Nephron progenitor cell (in vitro differentiated cells): ENCODE measurements at regions not wholly inside any gene's neighbourhood (a gene's known extent, or its start where the extent isn't known, plus 50 kb on each side); places are given as distances from the start of the nearest gene placed in this dataset.

Experiments used
- DNase-seq: peaks from one replicate; pipeline ENCODE4 v3.0.0; 2021
- H3K27ac Mint-ChIP-seq: 2 replicates; pipeline ENCODE4 v1.8.0; 2021; ENCODE audit warnings: mild to moderate bottlenecking, moderate library complexity, mixed read lengths
- H3K27me3 Mint-ChIP-seq: 2 replicates; pipeline ENCODE4 v1.8.0; 2021; ENCODE audit warnings: mild to moderate bottlenecking, low read depth, mixed read lengths; ENCODE audit not compliant: poor library complexity
- H3K36me3 Mint-ChIP-seq: 2 replicates; pipeline ENCODE4 v1.8.0; 2021; ENCODE audit warnings: low read depth, mixed read lengths
- H3K4me1 Mint-ChIP-seq: 2 replicates; pipeline ENCODE4 v1.8.0; 2021; ENCODE audit warnings: mixed read lengths
- H3K4me3 Mint-ChIP-seq: 2 replicates; pipeline ENCODE4 v1.8.0; 2021; ENCODE audit warnings: mild to moderate bottlenecking, moderate library complexity, mixed read lengths
- H3K9me3 Mint-ChIP-seq: 2 replicates; pipeline ENCODE4 v1.8.0; 2021; ENCODE audit warnings: mild to moderate bottlenecking, moderate library complexity, mixed read lengths
- CTCF ChIP-seq: fragments of 200-600 bp; sonication (generic); IDR thresholded peaks from 2 replicates; pipeline ENCODE4 v1.5.0; 2021; ENCODE audit warnings: antibody characterized with exemption

- Mint-ChIP-seq H3K9me3 (no peaks in the 10 kb centered on the region), H3K27ac (no peak overlapping the region), H3K36me3 (no peaks in the 10 kb centered on the region), H3K4me3 (no peak overlapping the region), H3K27me3 (peaks cover 57% of the 10 kb centered on the region), H3K4me1 (peaks cover 10% of the 10 kb centered on the region)
- no peak for TF ChIP-seq CTCF
- DNase-seq, result no peak
These were observed 402.8 kb downstream of the MIAT start for GRCh38 chr22:27060190-27060589.

- peaks cover 25% of the 10 kb centered on the region for H3K4me1 Mint-ChIP-seq
These were observed 405.5 kb downstream of the MIAT start for GRCh38 chr22:27062910-27063309.

GRCh38 chr22:27063406-27063805 is 406.0 kb downstream of the MIAT start:
- Mint-ChIP-seq H3K27me3 (peaks cover 52% of the 10 kb centered on the region), H3K9me3 (no peaks in the 10 kb centered on the region), H3K36me3 (no peaks in the 10 kb centered on the region), H3K4me1 (peaks cover 25% of the 10 kb centered on the region), H3K27ac (no peak overlapping the region), H3K4me3 (no peak overlapping the region)
- TF ChIP-seq CTCF, result no peak
- no peak for DNase-seq

More at GRCh38 chr22:27062910-27063309, 405.5 kb downstream of the MIAT start:
- Mint-ChIP-seq H3K9me3 (no peaks in the 10 kb centered on the region), H3K27ac (no peak overlapping the region), H3K4me3 (no peak overlapping the region), H3K27me3 (peaks cover 50% of the 10 kb centered on the region), H3K36me3 (no peaks in the 10 kb centered on the region)
- no peak for DNase-seq
- no peak for TF ChIP-seq CTCF

GRCh38 chr22:27063841-27064240 is 406.5 kb downstream of the MIAT start:
- H3K27me3 Mint-ChIP-seq, result peaks cover 55% of the 10 kb centered on the region
- H3K9me3 Mint-ChIP-seq, result no peaks in the 10 kb centered on the region
- DNase-seq, result no peak
- no peak for TF ChIP-seq CTCF
- H3K27ac Mint-ChIP-seq, result no peak overlapping the region
- no peaks in the 10 kb centered on the region for H3K36me3 Mint-ChIP-seq
- peaks cover 25% of the 10 kb centered on the region for H3K4me1 Mint-ChIP-seq
- H3K4me3 Mint-ChIP-seq, result no peak overlapping the region

GRCh38 chr22:27064386-27064785 is 407.0 kb downstream of the MIAT start:
- no peaks in the 10 kb centered on the region for H3K36me3 Mint-ChIP-seq
- H3K4me1 Mint-ChIP-seq, result peaks cover 25% of the 10 kb centered on the region
- H3K4me3 Mint-ChIP-seq, result no peak overlapping the region
- H3K9me3 Mint-ChIP-seq, result no peaks in the 10 kb centered on the region
- no peak for TF ChIP-seq CTCF
- peaks cover 56% of the 10 kb centered on the region for H3K27me3 Mint-ChIP-seq
- DNase-seq, result no peak
- no peak overlapping the region for H3K27ac Mint-ChIP-seq

GRCh38 chr22:27065279-27065678 is 407.9 kb downstream of the MIAT start:
- no peaks in the 10 kb centered on the region for H3K36me3 Mint-ChIP-seq
- peaks cover 31% of the 10 kb centered on the region for H3K4me1 Mint-ChIP-seq
- no peaks in the 10 kb centered on the region for H3K9me3 Mint-ChIP-seq
- no peak overlapping the region for H3K4me3 Mint-ChIP-seq
- H3K27me3 Mint-ChIP-seq, result peaks cover 56% of the 10 kb centered on the region
- no peak for TF ChIP-seq CTCF
- DNase-seq, result no peak
- no peak overlapping the region for H3K27ac Mint-ChIP-seq
